H9 (cell line): ENCODE measurements at regions not wholly inside any gene's neighbourhood (a gene's known extent, or its start where the extent isn't known, plus 50 kb on each side); places are given as distances from the start of the nearest gene placed in this dataset.

Experiments
- DNase-seq: peaks from one replicate; pipeline ENCODE4 v3.0.0-alpha.2; 2017
- H2AFZ ChIP-seq: one replicate; pipeline ENCODE4 v1.6.1; 2013; ENCODE audit warnings: mild to moderate bottlenecking, low read length, control low read depth, moderate library complexity
- H2AK5ac ChIP-seq: 2 replicates; pipeline ENCODE4 v1.6.1; 2013; ENCODE audit warnings: low read length, control low read depth, mixed read lengths; ENCODE audit not compliant: insufficient read length
- H2BK120ac ChIP-seq: one replicate; pipeline ENCODE4 v1.6.1; 2013; ENCODE audit warnings: low read depth, mild to moderate bottlenecking, low read length, control low read depth, inconsistent platforms; ENCODE audit not compliant: poor library complexity, severe bottlenecking
- H2BK12ac ChIP-seq: 2 replicates; pipeline ENCODE4 v1.6.1; 2013; ENCODE audit warnings: low read length, control low read depth, mixed read lengths, low read depth; ENCODE audit not compliant: insufficient read length
- H2BK15ac ChIP-seq: 2 replicates; pipeline ENCODE4 v1.6.1; 2013; ENCODE audit warnings: low read depth, low read length, control low read depth
- H2BK20ac ChIP-seq: one replicate; pipeline ENCODE4 v1.6.1; 2013; ENCODE audit warnings: low read depth, mild to moderate bottlenecking, low read length, control low read depth, inconsistent platforms; ENCODE audit not compliant: poor library complexity, severe bottlenecking
- H2BK5ac ChIP-seq: 2 replicates; pipeline ENCODE4 v1.6.1; 2013; ENCODE audit warnings: low read length, control low read depth, mixed read lengths; ENCODE audit not compliant: insufficient read length
- H3K14ac ChIP-seq: 2 replicates; pipeline ENCODE4 v1.6.1; 2013; ENCODE audit warnings: low read length, control low read depth; ENCODE audit not compliant: insufficient read depth
- H3K18ac ChIP-seq: 2 replicates; pipeline ENCODE4 v1.6.1; 2013; ENCODE audit warnings: low read depth, mild to moderate bottlenecking, mixed read lengths, low read length, control low read depth; ENCODE audit not compliant: insufficient read length
- H3K23ac ChIP-seq: 2 replicates; pipeline ENCODE4 v1.6.1; 2013; ENCODE audit warnings: low read length, control low read depth, mixed read lengths, low read depth; ENCODE audit not compliant: insufficient read length
- H3K23me2 ChIP-seq: 2 replicates; pipeline ENCODE4 v1.6.1; 2013; ENCODE audit warnings: low read depth, mild to moderate bottlenecking, mixed read lengths, low read length, control low read depth; ENCODE audit not compliant: insufficient read length, poor library complexity, severe bottlenecking
- H3K27ac ChIP-seq: 2 replicates; pipeline ENCODE4 v1.5.1; 2013; ENCODE audit warnings: low read length, control low read depth, mixed read lengths, low read depth; ENCODE audit not compliant: insufficient read length
- H3K27me3 ChIP-seq: 2 replicates; pipeline ENCODE4 v1.6.1; 2013; ENCODE audit warnings: low read length, control low read depth, inconsistent platforms; ENCODE audit not compliant: insufficient read depth
- H3K4ac ChIP-seq: 2 replicates; pipeline ENCODE4 v1.6.1; 2013; ENCODE audit warnings: low read depth, mild to moderate bottlenecking, control low read depth, inconsistent platforms, low read length, moderate library complexity
- H3K4me1 ChIP-seq: 2 replicates; pipeline ENCODE4 v1.6.1; 2013; ENCODE audit warnings: low read length, control low read depth, inconsistent platforms; ENCODE audit not compliant: insufficient read depth
- H3K4me2 ChIP-seq: 2 replicates; pipeline ENCODE4 v1.6.1; 2013; ENCODE audit warnings: low read length, control low read depth, mixed read lengths; ENCODE audit not compliant: insufficient read length, insufficient read depth
- H3K56ac ChIP-seq: 2 replicates; pipeline ENCODE4 v1.6.1; 2013; ENCODE audit warnings: low read depth, mild to moderate bottlenecking, mixed read lengths, low read length, control low read depth; ENCODE audit not compliant: insufficient read length
- H3K79me1 ChIP-seq: 2 replicates; pipeline ENCODE4 v1.6.1; 2013; ENCODE audit warnings: low read depth, mild to moderate bottlenecking, moderate library complexity, low read length, control low read depth, inconsistent platforms; ENCODE audit not compliant: insufficient read depth, poor library complexity, severe bottlenecking
- H3K79me2 ChIP-seq: 2 replicates; pipeline ENCODE4 v1.6.1; 2013; ENCODE audit warnings: low read length, control low read depth, inconsistent platforms; ENCODE audit not compliant: insufficient read depth
- H3K9ac ChIP-seq: 2 replicates; pipeline ENCODE4 v1.6.1; 2013; ENCODE audit warnings: low read length, control low read depth, mixed read lengths; ENCODE audit not compliant: insufficient read length; ENCODE audit errors: extremely low read depth
- H3K9me3 ChIP-seq: one replicate; pipeline ENCODE4 v1.6.1; 2013; ENCODE audit warnings: low read depth, low read length, inconsistent platforms; ENCODE audit not compliant: control insufficient read depth
- H3T11ph ChIP-seq: one replicate; pipeline ENCODE4 v1.6.1; 2013; ENCODE audit warnings: mild to moderate bottlenecking, low read length, control low read depth, inconsistent platforms
- H4K20me1 ChIP-seq: one replicate; pipeline ENCODE4 v1.6.1; 2013; ENCODE audit not compliant: control insufficient read depth, insufficient read length, insufficient read depth
- H4K5ac ChIP-seq: 2 replicates; pipeline ENCODE4 v1.6.1; 2013; ENCODE audit warnings: low read depth, mild to moderate bottlenecking, mixed read lengths, low read length, control low read depth; ENCODE audit not compliant: insufficient read length
- H4K8ac ChIP-seq: replicated peaks from 2 replicates; pipeline ENCODE4 v1.6.1; 2013; ENCODE audit warnings: low read length, control low read depth, mixed read lengths, low read depth; ENCODE audit not compliant: insufficient read length
- H4K91ac ChIP-seq: 2 replicates; pipeline ENCODE4 v1.6.1; 2013; ENCODE audit warnings: low read depth, mild to moderate bottlenecking, moderate library complexity, mixed read lengths, low read length, control low read depth; ENCODE audit not compliant: insufficient read length
- H3K27ac Mint-ChIP-seq, 3 experiments: 2 replicates in 2 of 3; 3 replicates in 1 of 3; pipeline ENCODE4 v1.8.0; 2020 to 2021; ENCODE audit warnings: mixed read lengths in 3 of 3, mild to moderate bottlenecking in 1 of 3, moderate library complexity in 1 of 3
- H3K27me3 Mint-ChIP-seq: 2 replicates; pipeline ENCODE4 v1.8.0; 2021; ENCODE audit warnings: low read depth, mild to moderate bottlenecking, moderate library complexity, mixed read lengths
- H3K36me3 Mint-ChIP-seq, 3 experiments: 2 replicates in 2 of 3; 3 replicates in 1 of 3; pipeline ENCODE4 v1.8.0; 2020 to 2021; ENCODE audit warnings: low read depth in 3 of 3, mixed read lengths in 3 of 3; ENCODE audit not compliant: insufficient read depth in 1 of 3
- H3K4me1 Mint-ChIP-seq, 2 experiments: 2 replicates each; pipeline ENCODE4 v1.8.0; 2020; ENCODE audit warnings: mixed read lengths in 2 of 2
- H3K4me3 Mint-ChIP-seq, 2 experiments: 2 replicates in 1 of 2; 3 replicates in 1 of 2; pipeline ENCODE4 v1.8.0; 2020 to 2021; ENCODE audit warnings: mild to moderate bottlenecking in 2 of 2, mixed read lengths in 2 of 2, moderate library complexity in 1 of 2
- H3K9me3 Mint-ChIP-seq, 2 experiments: 2 replicates in 1 of 2; 3 replicates in 1 of 2; pipeline ENCODE4 v1.8.0; 2020; ENCODE audit warnings: mild to moderate bottlenecking in 2 of 2, mixed read lengths in 2 of 2, moderate library complexity in 1 of 2
- CTCF ChIP-seq: fragments of 200-600 bp; sonication (generic); conservative IDR thresholded peaks from 3 replicates; pipeline ENCODE4 v1.8.0; 2021; ENCODE audit warnings: antibody characterized with exemption, mild to moderate bottlenecking
- WGBS: extraction: QIAGEN DNeasy Blood & Tissue Kit; methylation state at CpG from one replicate; pipeline ENCODE4 v1.1.7; 2013; ENCODE audit warnings: missing lambda C conversion rate, low lambda C conversion rate, mixed read lengths; ENCODE audit not compliant: insufficient read length; ENCODE audit errors: extremely low coverage; 5-methylcytosine and 5-hydroxymethylcytosine counted together

- no peak overlapping the region for H3K4me2 ChIP-seq
- H3K9me3 ChIP-seq, result no peaks in the 10 kb centered on the region
- H2AK5ac ChIP-seq, result no peak overlapping the region
- H3K14ac ChIP-seq, result no peak overlapping the region
- Mint-ChIP-seq H3K4me3 (no peak overlapping the region), H3K27me3 (no peaks in the 10 kb centered on the region), H3K9me3 (peaks cover 3 to 5% of the 10 kb centered on the region in 2 experiments; a peak in 2 of 5 replicates), H3K4me1 (peaks cover 42 to 44% of the 10 kb centered on the region in 2 experiments), H3K27ac (no peak overlapping the region), H3K36me3 (peaks cover 6 to 13% (median 7%) of the 10 kb centered on the region in 3 experiments; a peak in 6 of 7 replicates)
- H3K23me2 ChIP-seq, result no peaks in the 10 kb centered on the region
- no peak overlapping the region for H3T11ph ChIP-seq
- no peak overlapping the region for H3K56ac ChIP-seq
- H3K18ac ChIP-seq, result no peak overlapping the region
- no peak for DNase-seq
- no peaks in the 10 kb centered on the region for H3K79me1 ChIP-seq
- H4K20me1 ChIP-seq, result no peaks in the 10 kb centered on the region
- no peak overlapping the region for H2BK12ac ChIP-seq
- H3K27ac ChIP-seq, result no peak overlapping the region
- H3K9ac ChIP-seq, result no peak overlapping the region
- no peaks in the 10 kb centered on the region for H3K27me3 ChIP-seq
- H3K23ac ChIP-seq, result no peak overlapping the region
- no peak overlapping the region for H3K4ac ChIP-seq
- no peak for TF ChIP-seq CTCF
- no peak overlapping the region for H2AFZ ChIP-seq
- H2BK5ac ChIP-seq, result no peak overlapping the region
- no peak overlapping the region for H2BK15ac ChIP-seq
- no peak overlapping the region for H4K91ac ChIP-seq
- no peaks in the 10 kb centered on the region for H3K79me2 ChIP-seq
- H4K8ac ChIP-seq, result no peak overlapping the region
- WGBS, result no CpG with 5 or more reads among the region's 6 CpGs
- no peak overlapping the region for H2BK120ac ChIP-seq
- no peak overlapping the region for H4K5ac ChIP-seq
- peaks cover 7% of the 10 kb centered on the region; the same call in 1 of the 2 replicates for H3K4me1 ChIP-seq
- H2BK20ac ChIP-seq, result no peak overlapping the region
Measured at GRCh38 chr2:15092691-15093090, 460.2 kb downstream of the LRATD1 start.
